Ascending aorta (tissue), 2 donors: ENCODE measurements at regions not wholly inside any gene's neighbourhood (a gene's known extent, or its start where the extent isn't known, plus 50 kb on each side); places are given as distances from the start of the nearest gene placed in this dataset.

Source experiments
- DNase-seq, 2 donors: peaks; one replicate each; pipeline ENCODE4 v3.0.0-alpha.2; 2019; ENCODE audit warnings: low spot score in 2 of 2
- H3K27ac ChIP-seq, 2 donors: fragments of 200-600 bp; sonication (generic); one replicate each; pipeline ENCODE4 v1.5.1; 2016 to 2017; ENCODE audit warnings: mild to moderate bottlenecking in 1 of 2
- H3K27me3 ChIP-seq: fragments of 200-600 bp; sonication (generic); one replicate; pipeline ENCODE4 v1.5.1; 2017
- H3K36me3 ChIP-seq, 2 donors: fragments of 200-600 bp; sonication (generic); one replicate each; pipeline ENCODE4 v1.5.1; 2016
- H3K4me1 ChIP-seq, 2 donors: fragments of 200-600 bp; sonication (generic); one replicate each; pipeline ENCODE4 v1.5.1; 2016 to 2017; ENCODE audit warnings: mild to moderate bottlenecking in 1 of 2
- H3K4me3 ChIP-seq, 2 donors: fragments of 200-600 bp; sonication (generic); one replicate each; pipeline ENCODE4 v1.5.1; 2016 to 2017; ENCODE audit warnings: mild to moderate bottlenecking in 1 of 2
- H3K9me3 ChIP-seq, 2 donors: fragments of 200-600 bp; sonication (generic); one replicate each; pipeline ENCODE4 v1.5.1; 2016
- intact Hi-C: fragments of 100-400 bp; cut with DNase I; formaldehyde crosslinking; loops from one replicate; pipeline ENCODE4 v1.15.1; 2023
- TF ChIP-seq, protein P1 (sequence below), 3 experiments: fragments of 200-600 bp in 2 of 3; fragments of 450-650 bp in 1 of 3; sonication (generic) in 2 of 3; IDR thresholded peaks; one replicate each; pipeline ENCODE4 v1.5.1; 2016 to 2019; ENCODE audit warnings: antibody characterized with exemption in 3 of 3, mild to moderate bottlenecking in 1 of 3, moderate library complexity in 1 of 3

- H3K27ac ChIP-seq, result no peak overlapping the region
- H3K27me3 ChIP-seq, result no peaks in the 10 kb centered on the region
- no peak overlapping the region for H3K4me3 ChIP-seq
- intact Hi-C loops, result no loop called here
- no peaks in the 10 kb centered on the region for H3K36me3 ChIP-seq
- no peak for DNase-seq
- TF ChIP-seq, protein P1, sequence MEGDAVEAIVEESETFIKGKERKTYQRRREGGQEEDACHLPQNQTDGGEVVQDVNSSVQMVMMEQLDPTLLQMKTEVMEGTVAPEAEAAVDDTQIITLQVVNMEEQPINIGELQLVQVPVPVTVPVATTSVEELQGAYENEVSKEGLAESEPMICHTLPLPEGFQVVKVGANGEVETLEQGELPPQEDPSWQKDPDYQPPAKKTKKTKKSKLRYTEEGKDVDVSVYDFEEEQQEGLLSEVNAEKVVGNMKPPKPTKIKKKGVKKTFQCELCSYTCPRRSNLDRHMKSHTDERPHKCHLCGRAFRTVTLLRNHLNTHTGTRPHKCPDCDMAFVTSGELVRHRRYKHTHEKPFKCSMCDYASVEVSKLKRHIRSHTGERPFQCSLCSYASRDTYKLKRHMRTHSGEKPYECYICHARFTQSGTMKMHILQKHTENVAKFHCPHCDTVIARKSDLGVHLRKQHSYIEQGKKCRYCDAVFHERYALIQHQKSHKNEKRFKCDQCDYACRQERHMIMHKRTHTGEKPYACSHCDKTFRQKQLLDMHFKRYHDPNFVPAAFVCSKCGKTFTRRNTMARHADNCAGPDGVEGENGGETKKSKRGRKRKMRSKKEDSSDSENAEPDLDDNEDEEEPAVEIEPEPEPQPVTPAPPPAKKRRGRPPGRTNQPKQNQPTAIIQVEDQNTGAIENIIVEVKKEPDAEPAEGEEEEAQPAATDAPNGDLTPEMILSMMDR (IDR thresholded peaks at IDR 0.05), result no peak
- H3K9me3 ChIP-seq, result no peaks in the 10 kb centered on the region
- no peaks in the 10 kb centered on the region for H3K4me1 ChIP-seq
These were observed 364.5 kb upstream of the MAD2L1 start for GRCh38 chr4:120431180-120431579.

DNA sequence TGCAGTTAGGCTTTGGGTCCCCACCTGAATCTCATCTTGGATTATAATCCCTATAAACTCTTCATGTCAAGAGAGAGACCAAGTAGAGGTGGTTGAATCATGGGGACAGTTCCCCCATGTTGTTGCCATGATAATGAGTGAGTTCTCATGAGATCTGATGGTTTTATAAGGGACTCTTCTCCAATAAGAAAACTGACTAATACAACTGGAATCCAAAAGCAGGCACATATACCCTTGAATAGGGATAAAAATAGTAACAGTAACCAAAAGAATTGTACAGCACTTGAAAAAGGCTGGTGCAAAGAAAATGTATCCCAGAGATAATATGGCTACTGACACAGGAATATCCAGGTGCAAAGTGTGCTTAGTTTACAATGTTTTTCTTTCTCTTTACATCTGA is 351.5 kb upstream of the MAD2L1 start:
- Histone ChIP-seq H3K27me3 (no peaks in the 10 kb centered on the region), H3K36me3 (no peaks in the 10 kb centered on the region), H3K4me3 (no peak overlapping the region), H3K27ac (no peak overlapping the region), H3K9me3 (no peaks in the 10 kb centered on the region), H3K4me1 (no peaks in the 10 kb centered on the region)
- TF ChIP-seq, protein P1 (IDR thresholded peaks at IDR 0.05), result no peak
- intact Hi-C loops, result no loop called here
- DNase-seq, result no peak

DNA sequence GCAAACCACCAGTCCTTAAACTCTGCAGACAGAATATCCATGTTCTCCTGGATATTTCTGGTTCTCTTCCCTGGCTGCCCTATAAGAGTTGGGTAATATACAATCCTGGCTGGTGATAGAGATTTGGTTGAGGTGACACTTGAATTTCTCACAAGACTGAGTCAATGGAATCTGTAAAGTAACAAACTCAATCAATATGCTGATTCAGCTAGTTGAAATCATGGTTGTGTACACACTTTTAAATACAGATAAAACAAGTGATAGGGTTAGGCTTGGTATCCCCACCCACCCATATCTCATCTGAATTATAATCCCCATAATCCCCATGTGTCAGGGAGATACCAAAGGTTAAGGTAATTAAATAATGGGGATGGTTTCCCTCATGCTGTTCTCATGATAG is 349.2 kb upstream of the MAD2L1 start:
- no peak overlapping the region for H3K27ac ChIP-seq
- intact Hi-C loops, result no loop called here
- H3K4me3 ChIP-seq, result no peak overlapping the region
- H3K36me3 ChIP-seq, result no peaks in the 10 kb centered on the region
- no peaks in the 10 kb centered on the region for H3K9me3 ChIP-seq
- TF ChIP-seq, protein P1 (IDR thresholded peaks at IDR 0.05), result no peak
- DNase-seq, result no peak
- no peaks in the 10 kb centered on the region for H3K4me1 ChIP-seq
- H3K27me3 ChIP-seq, result no peaks in the 10 kb centered on the region

GRCh38 chr4:120406960-120407359 is 340.3 kb upstream of the MAD2L1 start:
- TF ChIP-seq, protein P1 (IDR thresholded peaks at IDR 0.05), result no peak
- peaks cover 0 to 12% of the 10 kb centered on the region in 2 donors for H3K9me3 ChIP-seq
- H3K27me3 ChIP-seq, result no peaks in the 10 kb centered on the region
- H3K27ac ChIP-seq, result no peak overlapping the region
- DNase-seq, result no peak
- intact Hi-C loops, result no loop called here
- no peaks in the 10 kb centered on the region for H3K36me3 ChIP-seq
- H3K4me1 ChIP-seq, result no peaks in the 10 kb centered on the region
- H3K4me3 ChIP-seq, result no peak overlapping the region

GRCh38 chr4:120403296-120403695 is 336.6 kb upstream of the MAD2L1 start:
- Histone ChIP-seq H3K36me3 (no peaks in the 10 kb centered on the region), H3K27ac (no peak overlapping the region), H3K9me3 (no peaks in the 10 kb centered on the region), H3K27me3 (no peaks in the 10 kb centered on the region), H3K4me3 (no peak overlapping the region), H3K4me1 (no peaks in the 10 kb centered on the region)
- TF ChIP-seq, protein P1 (IDR thresholded peaks at IDR 0.05), result no peak
- intact Hi-C loops, result no loop called here
- no peak for DNase-seq

DNA sequence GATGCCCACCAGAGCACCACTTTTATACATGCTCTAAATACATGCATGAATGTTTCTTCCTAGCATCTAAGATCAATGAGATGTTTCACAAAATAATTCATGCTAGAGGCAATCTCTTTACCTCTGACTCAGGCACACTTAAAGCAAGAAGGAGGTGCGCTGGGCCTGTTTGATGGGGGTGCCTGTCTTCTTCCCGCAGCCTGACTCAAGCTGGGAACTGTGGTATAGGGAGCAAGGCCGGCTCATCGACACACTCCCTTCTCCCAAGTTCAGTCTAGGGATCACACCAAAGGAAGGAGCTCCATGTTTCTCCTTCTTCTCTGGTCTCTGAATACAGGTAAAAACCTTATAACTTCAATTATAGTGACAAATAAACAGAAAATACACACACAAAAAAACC is 333.8 kb upstream of the MAD2L1 start:
- H3K4me3 ChIP-seq, result no peak overlapping the region
- no peak for DNase-seq
- intact Hi-C loops, result no loop called here
- H3K9me3 ChIP-seq, result no peaks in the 10 kb centered on the region
- H3K27me3 ChIP-seq, result no peaks in the 10 kb centered on the region
- no peaks in the 10 kb centered on the region for H3K36me3 ChIP-seq
- no peaks in the 10 kb centered on the region for H3K4me1 ChIP-seq
- TF ChIP-seq, protein P1 (IDR thresholded peaks at IDR 0.05), result no peak
- H3K27ac ChIP-seq, result no peak overlapping the region
